H9 (cell line): ENCODE measurements at regions not wholly inside any gene's neighbourhood (a gene's known extent, or its start where the extent isn't known, plus 50 kb on each side); places are given as distances from the start of the nearest gene placed in this dataset.

Experiments
- DNase-seq: peaks from one replicate; pipeline ENCODE4 v3.0.0-alpha.2; 2017
- H2AFZ ChIP-seq: one replicate; pipeline ENCODE4 v1.6.1; 2013; ENCODE audit warnings: mild to moderate bottlenecking, low read length, control low read depth, moderate library complexity
- H2AK5ac ChIP-seq: 2 replicates; pipeline ENCODE4 v1.6.1; 2013; ENCODE audit warnings: low read length, control low read depth, mixed read lengths; ENCODE audit not compliant: insufficient read length
- H2BK120ac ChIP-seq: one replicate; pipeline ENCODE4 v1.6.1; 2013; ENCODE audit warnings: low read depth, mild to moderate bottlenecking, low read length, control low read depth, inconsistent platforms; ENCODE audit not compliant: poor library complexity, severe bottlenecking
- H2BK12ac ChIP-seq: 2 replicates; pipeline ENCODE4 v1.6.1; 2013; ENCODE audit warnings: low read length, control low read depth, mixed read lengths, low read depth; ENCODE audit not compliant: insufficient read length
- H2BK15ac ChIP-seq: 2 replicates; pipeline ENCODE4 v1.6.1; 2013; ENCODE audit warnings: low read depth, low read length, control low read depth
- H2BK20ac ChIP-seq: one replicate; pipeline ENCODE4 v1.6.1; 2013; ENCODE audit warnings: low read depth, mild to moderate bottlenecking, low read length, control low read depth, inconsistent platforms; ENCODE audit not compliant: poor library complexity, severe bottlenecking
- H2BK5ac ChIP-seq: 2 replicates; pipeline ENCODE4 v1.6.1; 2013; ENCODE audit warnings: low read length, control low read depth, mixed read lengths; ENCODE audit not compliant: insufficient read length
- H3K14ac ChIP-seq: 2 replicates; pipeline ENCODE4 v1.6.1; 2013; ENCODE audit warnings: low read length, control low read depth; ENCODE audit not compliant: insufficient read depth
- H3K18ac ChIP-seq: 2 replicates; pipeline ENCODE4 v1.6.1; 2013; ENCODE audit warnings: low read depth, mild to moderate bottlenecking, mixed read lengths, low read length, control low read depth; ENCODE audit not compliant: insufficient read length
- H3K23ac ChIP-seq: 2 replicates; pipeline ENCODE4 v1.6.1; 2013; ENCODE audit warnings: low read length, control low read depth, mixed read lengths, low read depth; ENCODE audit not compliant: insufficient read length
- H3K23me2 ChIP-seq: 2 replicates; pipeline ENCODE4 v1.6.1; 2013; ENCODE audit warnings: low read depth, mild to moderate bottlenecking, mixed read lengths, low read length, control low read depth; ENCODE audit not compliant: insufficient read length, poor library complexity, severe bottlenecking
- H3K27ac ChIP-seq: 2 replicates; pipeline ENCODE4 v1.5.1; 2013; ENCODE audit warnings: low read length, control low read depth, mixed read lengths, low read depth; ENCODE audit not compliant: insufficient read length
- H3K27me3 ChIP-seq: 2 replicates; pipeline ENCODE4 v1.6.1; 2013; ENCODE audit warnings: low read length, control low read depth, inconsistent platforms; ENCODE audit not compliant: insufficient read depth
- H3K4ac ChIP-seq: 2 replicates; pipeline ENCODE4 v1.6.1; 2013; ENCODE audit warnings: low read depth, mild to moderate bottlenecking, control low read depth, inconsistent platforms, low read length, moderate library complexity
- H3K4me1 ChIP-seq: 2 replicates; pipeline ENCODE4 v1.6.1; 2013; ENCODE audit warnings: low read length, control low read depth, inconsistent platforms; ENCODE audit not compliant: insufficient read depth
- H3K4me2 ChIP-seq: 2 replicates; pipeline ENCODE4 v1.6.1; 2013; ENCODE audit warnings: low read length, control low read depth, mixed read lengths; ENCODE audit not compliant: insufficient read length, insufficient read depth
- H3K56ac ChIP-seq: 2 replicates; pipeline ENCODE4 v1.6.1; 2013; ENCODE audit warnings: low read depth, mild to moderate bottlenecking, mixed read lengths, low read length, control low read depth; ENCODE audit not compliant: insufficient read length
- H3K79me1 ChIP-seq: 2 replicates; pipeline ENCODE4 v1.6.1; 2013; ENCODE audit warnings: low read depth, mild to moderate bottlenecking, moderate library complexity, low read length, control low read depth, inconsistent platforms; ENCODE audit not compliant: insufficient read depth, poor library complexity, severe bottlenecking
- H3K79me2 ChIP-seq: 2 replicates; pipeline ENCODE4 v1.6.1; 2013; ENCODE audit warnings: low read length, control low read depth, inconsistent platforms; ENCODE audit not compliant: insufficient read depth
- H3K9ac ChIP-seq: 2 replicates; pipeline ENCODE4 v1.6.1; 2013; ENCODE audit warnings: low read length, control low read depth, mixed read lengths; ENCODE audit not compliant: insufficient read length; ENCODE audit errors: extremely low read depth
- H3K9me3 ChIP-seq: one replicate; pipeline ENCODE4 v1.6.1; 2013; ENCODE audit warnings: low read depth, low read length, inconsistent platforms; ENCODE audit not compliant: control insufficient read depth
- H3T11ph ChIP-seq: one replicate; pipeline ENCODE4 v1.6.1; 2013; ENCODE audit warnings: mild to moderate bottlenecking, low read length, control low read depth, inconsistent platforms
- H4K20me1 ChIP-seq: one replicate; pipeline ENCODE4 v1.6.1; 2013; ENCODE audit not compliant: control insufficient read depth, insufficient read length, insufficient read depth
- H4K5ac ChIP-seq: 2 replicates; pipeline ENCODE4 v1.6.1; 2013; ENCODE audit warnings: low read depth, mild to moderate bottlenecking, mixed read lengths, low read length, control low read depth; ENCODE audit not compliant: insufficient read length
- H4K8ac ChIP-seq: replicated peaks from 2 replicates; pipeline ENCODE4 v1.6.1; 2013; ENCODE audit warnings: low read length, control low read depth, mixed read lengths, low read depth; ENCODE audit not compliant: insufficient read length
- H4K91ac ChIP-seq: 2 replicates; pipeline ENCODE4 v1.6.1; 2013; ENCODE audit warnings: low read depth, mild to moderate bottlenecking, moderate library complexity, mixed read lengths, low read length, control low read depth; ENCODE audit not compliant: insufficient read length
- H3K27ac Mint-ChIP-seq, 3 experiments: 2 replicates in 2 of 3; 3 replicates in 1 of 3; pipeline ENCODE4 v1.8.0; 2020 to 2021; ENCODE audit warnings: mixed read lengths in 3 of 3, mild to moderate bottlenecking in 1 of 3, moderate library complexity in 1 of 3
- H3K27me3 Mint-ChIP-seq: 2 replicates; pipeline ENCODE4 v1.8.0; 2021; ENCODE audit warnings: low read depth, mild to moderate bottlenecking, moderate library complexity, mixed read lengths
- H3K36me3 Mint-ChIP-seq, 3 experiments: 2 replicates in 2 of 3; 3 replicates in 1 of 3; pipeline ENCODE4 v1.8.0; 2020 to 2021; ENCODE audit warnings: low read depth in 3 of 3, mixed read lengths in 3 of 3; ENCODE audit not compliant: insufficient read depth in 1 of 3
- H3K4me1 Mint-ChIP-seq, 2 experiments: 2 replicates each; pipeline ENCODE4 v1.8.0; 2020; ENCODE audit warnings: mixed read lengths in 2 of 2
- H3K4me3 Mint-ChIP-seq, 2 experiments: 2 replicates in 1 of 2; 3 replicates in 1 of 2; pipeline ENCODE4 v1.8.0; 2020 to 2021; ENCODE audit warnings: mild to moderate bottlenecking in 2 of 2, mixed read lengths in 2 of 2, moderate library complexity in 1 of 2
- H3K9me3 Mint-ChIP-seq, 2 experiments: 2 replicates in 1 of 2; 3 replicates in 1 of 2; pipeline ENCODE4 v1.8.0; 2020; ENCODE audit warnings: mild to moderate bottlenecking in 2 of 2, mixed read lengths in 2 of 2, moderate library complexity in 1 of 2
- CTCF ChIP-seq: fragments of 200-600 bp; sonication (generic); conservative IDR thresholded peaks from 3 replicates; pipeline ENCODE4 v1.8.0; 2021; ENCODE audit warnings: antibody characterized with exemption, mild to moderate bottlenecking
- WGBS: extraction: QIAGEN DNeasy Blood & Tissue Kit; methylation state at CpG from one replicate; pipeline ENCODE4 v1.1.7; 2013; ENCODE audit warnings: missing lambda C conversion rate, low lambda C conversion rate, mixed read lengths; ENCODE audit not compliant: insufficient read length; ENCODE audit errors: extremely low coverage; 5-methylcytosine and 5-hydroxymethylcytosine counted together

DNA sequence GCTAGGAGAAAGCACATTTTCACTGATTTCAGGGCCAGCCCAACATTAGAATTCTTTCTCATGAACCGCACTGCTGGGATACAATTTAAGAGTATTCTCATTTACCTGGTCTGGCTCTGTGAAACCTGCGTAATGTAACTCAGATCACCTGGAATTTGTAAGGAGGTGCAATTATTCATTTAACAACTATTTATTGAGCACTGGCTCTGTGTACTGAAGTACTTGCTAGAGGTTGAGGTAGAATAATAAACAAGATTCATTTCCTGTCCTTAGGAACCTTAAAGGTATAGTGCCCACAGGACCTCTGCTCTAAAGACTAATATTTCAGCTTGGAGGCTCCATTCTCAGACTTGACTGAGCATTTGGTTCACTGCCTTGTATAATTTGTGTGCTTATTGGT lies 242.2 kb upstream of the ZPLD1 start:
- no peaks in the 10 kb centered on the region for H4K20me1 ChIP-seq
- no peaks in the 10 kb centered on the region for H3K27me3 ChIP-seq
- no peak overlapping the region for H2BK20ac ChIP-seq
- no peak overlapping the region for H2BK15ac ChIP-seq
- no peak overlapping the region for H3K4ac ChIP-seq
- H3K9me3 ChIP-seq, result no peaks in the 10 kb centered on the region
- H2BK120ac ChIP-seq, result no peak overlapping the region
- TF ChIP-seq CTCF, result no peak
- Mint-ChIP-seq H3K4me3 (no peak overlapping the region), H3K27ac (no peak overlapping the region), H3K27me3 (no peaks in the 10 kb centered on the region), H3K36me3 (no peaks in the 10 kb centered on the region), H3K9me3 (no peaks in the 10 kb centered on the region), H3K4me1 (peaks cover 3 to 8% of the 10 kb centered on the region in 2 experiments; a peak in 1 of 4 replicates)
- H3K4me1 ChIP-seq, result no peaks in the 10 kb centered on the region
- no peak overlapping the region for H4K5ac ChIP-seq
- no peak overlapping the region for H2BK12ac ChIP-seq
- H4K8ac ChIP-seq, result no peak overlapping the region
- H4K91ac ChIP-seq, result no peak overlapping the region
- no peak overlapping the region for H3K56ac ChIP-seq
- H3K79me2 ChIP-seq, result no peaks in the 10 kb centered on the region
- no peak overlapping the region for H2AFZ ChIP-seq
- H2AK5ac ChIP-seq, result no peak overlapping the region
- no peak overlapping the region for H3K14ac ChIP-seq
- no peak overlapping the region for H3K27ac ChIP-seq
- H3K4me2 ChIP-seq, result no peak overlapping the region
- H3K79me1 ChIP-seq, result no peaks in the 10 kb centered on the region
- no peak for DNase-seq
- H3K23me2 ChIP-seq, result no peaks in the 10 kb centered on the region
- no peak overlapping the region for H3T11ph ChIP-seq
- no peak overlapping the region for H3K23ac ChIP-seq
- no peak overlapping the region for H3K18ac ChIP-seq
- no peak overlapping the region for H3K9ac ChIP-seq
- WGBS, result no CpG with 5 or more reads among the region's 2 CpGs
- no peak overlapping the region for H2BK5ac ChIP-seq
